H9 (cell line): ENCODE measurements at regions not wholly inside any gene's neighbourhood (a gene's known extent, or its start where the extent isn't known, plus 50 kb on each side); places are given as distances from the start of the nearest gene placed in this dataset.

Experiments
- DNase-seq: peaks from one replicate; pipeline ENCODE4 v3.0.0-alpha.2; 2017
- H2AFZ ChIP-seq: one replicate; pipeline ENCODE4 v1.6.1; 2013; ENCODE audit warnings: mild to moderate bottlenecking, low read length, control low read depth, moderate library complexity
- H2AK5ac ChIP-seq: 2 replicates; pipeline ENCODE4 v1.6.1; 2013; ENCODE audit warnings: low read length, control low read depth, mixed read lengths; ENCODE audit not compliant: insufficient read length
- H2BK120ac ChIP-seq: one replicate; pipeline ENCODE4 v1.6.1; 2013; ENCODE audit warnings: low read depth, mild to moderate bottlenecking, low read length, control low read depth, inconsistent platforms; ENCODE audit not compliant: poor library complexity, severe bottlenecking
- H2BK12ac ChIP-seq: 2 replicates; pipeline ENCODE4 v1.6.1; 2013; ENCODE audit warnings: low read length, control low read depth, mixed read lengths, low read depth; ENCODE audit not compliant: insufficient read length
- H2BK15ac ChIP-seq: 2 replicates; pipeline ENCODE4 v1.6.1; 2013; ENCODE audit warnings: low read depth, low read length, control low read depth
- H2BK20ac ChIP-seq: one replicate; pipeline ENCODE4 v1.6.1; 2013; ENCODE audit warnings: low read depth, mild to moderate bottlenecking, low read length, control low read depth, inconsistent platforms; ENCODE audit not compliant: poor library complexity, severe bottlenecking
- H2BK5ac ChIP-seq: 2 replicates; pipeline ENCODE4 v1.6.1; 2013; ENCODE audit warnings: low read length, control low read depth, mixed read lengths; ENCODE audit not compliant: insufficient read length
- H3K14ac ChIP-seq: 2 replicates; pipeline ENCODE4 v1.6.1; 2013; ENCODE audit warnings: low read length, control low read depth; ENCODE audit not compliant: insufficient read depth
- H3K18ac ChIP-seq: 2 replicates; pipeline ENCODE4 v1.6.1; 2013; ENCODE audit warnings: low read depth, mild to moderate bottlenecking, mixed read lengths, low read length, control low read depth; ENCODE audit not compliant: insufficient read length
- H3K23ac ChIP-seq: 2 replicates; pipeline ENCODE4 v1.6.1; 2013; ENCODE audit warnings: low read length, control low read depth, mixed read lengths, low read depth; ENCODE audit not compliant: insufficient read length
- H3K23me2 ChIP-seq: 2 replicates; pipeline ENCODE4 v1.6.1; 2013; ENCODE audit warnings: low read depth, mild to moderate bottlenecking, mixed read lengths, low read length, control low read depth; ENCODE audit not compliant: insufficient read length, poor library complexity, severe bottlenecking
- H3K27ac ChIP-seq: 2 replicates; pipeline ENCODE4 v1.5.1; 2013; ENCODE audit warnings: low read length, control low read depth, mixed read lengths, low read depth; ENCODE audit not compliant: insufficient read length
- H3K27me3 ChIP-seq: 2 replicates; pipeline ENCODE4 v1.6.1; 2013; ENCODE audit warnings: low read length, control low read depth, inconsistent platforms; ENCODE audit not compliant: insufficient read depth
- H3K4ac ChIP-seq: 2 replicates; pipeline ENCODE4 v1.6.1; 2013; ENCODE audit warnings: low read depth, mild to moderate bottlenecking, control low read depth, inconsistent platforms, low read length, moderate library complexity
- H3K4me1 ChIP-seq: 2 replicates; pipeline ENCODE4 v1.6.1; 2013; ENCODE audit warnings: low read length, control low read depth, inconsistent platforms; ENCODE audit not compliant: insufficient read depth
- H3K4me2 ChIP-seq: 2 replicates; pipeline ENCODE4 v1.6.1; 2013; ENCODE audit warnings: low read length, control low read depth, mixed read lengths; ENCODE audit not compliant: insufficient read length, insufficient read depth
- H3K56ac ChIP-seq: 2 replicates; pipeline ENCODE4 v1.6.1; 2013; ENCODE audit warnings: low read depth, mild to moderate bottlenecking, mixed read lengths, low read length, control low read depth; ENCODE audit not compliant: insufficient read length
- H3K79me1 ChIP-seq: 2 replicates; pipeline ENCODE4 v1.6.1; 2013; ENCODE audit warnings: low read depth, mild to moderate bottlenecking, moderate library complexity, low read length, control low read depth, inconsistent platforms; ENCODE audit not compliant: insufficient read depth, poor library complexity, severe bottlenecking
- H3K79me2 ChIP-seq: 2 replicates; pipeline ENCODE4 v1.6.1; 2013; ENCODE audit warnings: low read length, control low read depth, inconsistent platforms; ENCODE audit not compliant: insufficient read depth
- H3K9ac ChIP-seq: 2 replicates; pipeline ENCODE4 v1.6.1; 2013; ENCODE audit warnings: low read length, control low read depth, mixed read lengths; ENCODE audit not compliant: insufficient read length; ENCODE audit errors: extremely low read depth
- H3K9me3 ChIP-seq: one replicate; pipeline ENCODE4 v1.6.1; 2013; ENCODE audit warnings: low read depth, low read length, inconsistent platforms; ENCODE audit not compliant: control insufficient read depth
- H3T11ph ChIP-seq: one replicate; pipeline ENCODE4 v1.6.1; 2013; ENCODE audit warnings: mild to moderate bottlenecking, low read length, control low read depth, inconsistent platforms
- H4K20me1 ChIP-seq: one replicate; pipeline ENCODE4 v1.6.1; 2013; ENCODE audit not compliant: control insufficient read depth, insufficient read length, insufficient read depth
- H4K5ac ChIP-seq: 2 replicates; pipeline ENCODE4 v1.6.1; 2013; ENCODE audit warnings: low read depth, mild to moderate bottlenecking, mixed read lengths, low read length, control low read depth; ENCODE audit not compliant: insufficient read length
- H4K8ac ChIP-seq: replicated peaks from 2 replicates; pipeline ENCODE4 v1.6.1; 2013; ENCODE audit warnings: low read length, control low read depth, mixed read lengths, low read depth; ENCODE audit not compliant: insufficient read length
- H4K91ac ChIP-seq: 2 replicates; pipeline ENCODE4 v1.6.1; 2013; ENCODE audit warnings: low read depth, mild to moderate bottlenecking, moderate library complexity, mixed read lengths, low read length, control low read depth; ENCODE audit not compliant: insufficient read length
- H3K27ac Mint-ChIP-seq, 3 experiments: 2 replicates in 2 of 3; 3 replicates in 1 of 3; pipeline ENCODE4 v1.8.0; 2020 to 2021; ENCODE audit warnings: mixed read lengths in 3 of 3, mild to moderate bottlenecking in 1 of 3, moderate library complexity in 1 of 3
- H3K27me3 Mint-ChIP-seq: 2 replicates; pipeline ENCODE4 v1.8.0; 2021; ENCODE audit warnings: low read depth, mild to moderate bottlenecking, moderate library complexity, mixed read lengths
- H3K36me3 Mint-ChIP-seq, 3 experiments: 2 replicates in 2 of 3; 3 replicates in 1 of 3; pipeline ENCODE4 v1.8.0; 2020 to 2021; ENCODE audit warnings: low read depth in 3 of 3, mixed read lengths in 3 of 3; ENCODE audit not compliant: insufficient read depth in 1 of 3
- H3K4me1 Mint-ChIP-seq, 2 experiments: 2 replicates each; pipeline ENCODE4 v1.8.0; 2020; ENCODE audit warnings: mixed read lengths in 2 of 2
- H3K4me3 Mint-ChIP-seq, 2 experiments: 2 replicates in 1 of 2; 3 replicates in 1 of 2; pipeline ENCODE4 v1.8.0; 2020 to 2021; ENCODE audit warnings: mild to moderate bottlenecking in 2 of 2, mixed read lengths in 2 of 2, moderate library complexity in 1 of 2
- H3K9me3 Mint-ChIP-seq, 2 experiments: 2 replicates in 1 of 2; 3 replicates in 1 of 2; pipeline ENCODE4 v1.8.0; 2020; ENCODE audit warnings: mild to moderate bottlenecking in 2 of 2, mixed read lengths in 2 of 2, moderate library complexity in 1 of 2
- CTCF ChIP-seq: fragments of 200-600 bp; sonication (generic); conservative IDR thresholded peaks from 3 replicates; pipeline ENCODE4 v1.8.0; 2021; ENCODE audit warnings: antibody characterized with exemption, mild to moderate bottlenecking

- Histone ChIP-seq H4K5ac (no peak overlapping the region), H2BK15ac (no peak overlapping the region), H2BK12ac (no peak overlapping the region), H3K4ac (no peak overlapping the region), H2AK5ac (no peak overlapping the region), H2BK20ac (no peak overlapping the region), H3K79me1 (no peaks in the 10 kb centered on the region), H3K9me3 (no peaks in the 10 kb centered on the region), H3K27ac (no peak overlapping the region), H3K27me3 (no peaks in the 10 kb centered on the region), H4K8ac (no peak overlapping the region), H3K14ac (no peak overlapping the region), H2AFZ (no peak overlapping the region), H3K4me2 (no peak overlapping the region), H3K56ac (no peak overlapping the region), H3K9ac (no peak overlapping the region), H3T11ph (no peak overlapping the region), H4K91ac (no peak overlapping the region), H3K4me1 (no peaks in the 10 kb centered on the region; the same call in 1 of the 2 replicates), H4K20me1 (no peaks in the 10 kb centered on the region), H2BK5ac (no peak overlapping the region), H2BK120ac (no peak overlapping the region), H3K79me2 (no peaks in the 10 kb centered on the region), H3K23ac (no peak overlapping the region), H3K23me2 (no peaks in the 10 kb centered on the region), H3K18ac (no peak overlapping the region)
- H3K4me3 Mint-ChIP-seq, result no peak overlapping the region
- H3K27me3 Mint-ChIP-seq, result no peaks in the 10 kb centered on the region
- H3K36me3 Mint-ChIP-seq, result peaks cover 0 to 14% (median 0%) of the 10 kb centered on the region in 3 experiments; a peak in 2 of 7 replicates
- TF ChIP-seq CTCF, result no peak
- DNase-seq, result no peak
- H3K27ac Mint-ChIP-seq, result no peak overlapping the region
- H3K9me3 Mint-ChIP-seq, result no peaks in the 10 kb centered on the region
- peaks cover 3 to 18% of the 10 kb centered on the region in 2 experiments for H3K4me1 Mint-ChIP-seq
Measured at GRCh38 chrX:94850811-94851210, 1176.8 kb downstream of the FAM133A start.
